HAP-1 (cell line): ENCODE measurements at regions not wholly inside any gene's neighbourhood (a gene's known extent, or its start where the extent isn't known, plus 50 kb on each side); places are given as distances from the start of the nearest gene placed in this dataset.
"Not testable (repeated sequence)": the region's sequence is repeated elsewhere in the genome, so short reads cannot be mapped to it uniquely, and the experiment has no call there.

ENCODE experiments used
- DNase-seq, 2 experiments: peaks; one replicate each; pipeline ENCODE4 v3.0.0-alpha.2; 2016 to 2020; ENCODE audit warnings: low spot score in 2 of 2
- H3K27me3 ChIP-seq: fragments of 250-450 bp; sonication (Bioruptor Pico); 2 replicates; pipeline ENCODE4 v1.5.1; 2020; ENCODE audit warnings: low read depth, mild to moderate bottlenecking, moderate library complexity
- H3K36me3 ChIP-seq: fragments of 250-450 bp; sonication (Bioruptor Pico); replicated peaks from 2 replicates; pipeline ENCODE4 v1.5.1; 2020; ENCODE audit warnings: mild to moderate bottlenecking
- H3K4me1 ChIP-seq: fragments of 250-450 bp; sonication (Bioruptor Pico); 2 replicates; pipeline ENCODE4 v1.5.1; 2020; ENCODE audit warnings: mild to moderate bottlenecking
- H3K4me3 ChIP-seq: fragments of 250-450 bp; sonication (Bioruptor Pico); 2 replicates; pipeline ENCODE4 v1.5.1; 2020; ENCODE audit warnings: mild to moderate bottlenecking, moderate library complexity
- H3K9me3 ChIP-seq: fragments of 250-450 bp; sonication (Bioruptor Pico); 2 replicates; pipeline ENCODE4 v1.5.1; 2020; ENCODE audit warnings: mild to moderate bottlenecking, moderate library complexity
- in situ Hi-C: fragments of 300-500 bp; cut with MboI; formaldehyde crosslinking; loops from 3 replicates; pipeline ENCODE4 v1.14.3; 2020; ENCODE audit warnings: low sequenced_read_pairs, inconsistent platforms, mixed read lengths

- DNase-seq: no peak
- H3K27me3 ChIP-seq: no peaks in the 10 kb centered on the region
- no peaks in the 10 kb centered on the region for H3K36me3 ChIP-seq
- no peak overlapping the region for H3K4me3 ChIP-seq
- in situ Hi-C loops: no loop called here
- H3K4me1 ChIP-seq: no peaks in the 10 kb centered on the region
- H3K9me3 ChIP-seq: no peaks in the 10 kb centered on the region
Observed at GRCh38 chrX:74090049-74090448, 213.9 kb upstream of the ZCCHC13 start.

DNA sequence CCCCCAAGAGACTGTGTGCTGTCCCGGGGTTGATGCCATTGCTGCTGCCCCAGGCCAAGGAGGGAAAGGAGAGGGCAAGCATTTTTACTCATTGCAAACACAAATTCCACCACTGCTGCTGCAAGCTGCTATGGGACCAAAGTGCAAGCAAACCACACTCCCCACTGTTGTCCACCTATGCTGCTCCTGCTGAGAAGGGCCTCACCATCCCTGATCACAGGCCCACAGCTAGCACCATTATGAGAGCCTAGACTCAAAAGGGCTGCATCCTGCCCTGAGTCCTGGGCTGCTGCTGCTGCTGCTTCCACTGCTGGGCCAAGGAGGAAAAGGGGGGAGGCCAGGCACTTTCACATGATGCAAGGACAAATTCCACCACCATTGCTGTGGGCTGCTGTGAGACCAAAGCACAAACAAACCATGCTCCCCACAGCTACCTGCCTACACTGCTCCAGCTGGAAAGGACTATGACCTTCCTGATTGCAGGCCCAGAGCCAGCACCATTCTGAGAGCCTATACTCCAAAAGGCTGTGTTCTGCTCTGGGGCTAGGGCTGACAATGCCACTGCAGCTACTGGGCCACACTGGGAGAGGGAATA lies 218.2 kb upstream of the ZCCHC13 start:
- Histone ChIP-seq H3K4me3 (no peak overlapping the region), H3K9me3 (no peaks in the 10 kb centered on the region), H3K36me3 (no peaks in the 10 kb centered on the region), H3K4me1 (peaks cover 3% of the 10 kb centered on the region; the same call in 1 of the 2 replicates), H3K27me3 (no peaks in the 10 kb centered on the region)
- DNase-seq: no peak
- in situ Hi-C loops: no loop called here

GRCh38 chrX:74080165-74080564 lies 223.8 kb upstream of the ZCCHC13 start:
- Histone ChIP-seq H3K4me3 (no peak overlapping the region), H3K9me3 (no peaks in the 10 kb centered on the region), H3K36me3 (no peaks in the 10 kb centered on the region), H3K4me1 (peaks cover 3% of the 10 kb centered on the region; the same call in 1 of the 2 replicates), H3K27me3 (no peaks in the 10 kb centered on the region)
- in situ Hi-C loops: no loop called here
- no peak for DNase-seq

- H3K36me3 ChIP-seq: no peaks in the 10 kb centered on the region
- H3K4me3 ChIP-seq: no peak overlapping the region
- no peaks in the 10 kb centered on the region for H3K27me3 ChIP-seq
- DNase-seq: no peak
- in situ Hi-C loops: no loop called here
- no peaks in the 10 kb centered on the region for H3K4me1 ChIP-seq
- H3K9me3 ChIP-seq: no peaks in the 10 kb centered on the region
Observed at GRCh38 chrX:74065831-74066390, 213.4 kb upstream of the XIST start.

DNA sequence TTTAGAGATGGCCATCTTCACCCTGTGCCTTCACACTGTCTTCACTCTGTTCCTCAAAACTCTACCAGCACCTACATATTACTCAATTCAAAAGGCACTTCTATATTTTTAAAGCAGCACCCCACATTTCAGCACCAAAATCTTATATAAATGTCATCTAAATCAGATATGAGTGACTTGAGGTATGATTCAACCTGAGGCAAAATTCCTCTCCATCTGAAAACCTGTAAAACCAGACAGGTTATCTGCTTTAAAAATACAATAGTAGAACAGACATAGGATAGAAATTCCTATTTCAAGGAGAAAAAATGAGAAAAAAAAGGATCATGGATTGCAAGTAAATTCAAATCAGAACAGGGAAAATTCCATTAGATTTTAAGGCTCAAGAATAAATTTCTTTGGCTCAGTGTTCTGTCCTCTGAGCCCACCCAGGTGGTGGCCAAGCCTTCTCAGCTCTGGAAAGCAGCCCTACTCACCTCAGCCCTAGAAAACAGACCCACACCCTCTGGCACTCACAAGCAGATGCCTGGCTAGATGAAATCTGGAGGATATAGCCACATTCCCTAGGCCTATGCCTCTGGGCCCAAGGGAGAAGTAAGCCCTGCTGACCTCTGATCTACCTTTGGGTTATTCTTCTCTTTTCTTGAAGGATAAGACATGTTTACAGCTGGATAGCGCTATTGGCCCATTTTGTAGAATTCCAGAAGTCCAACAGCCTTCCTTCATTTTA lies 211.1 kb upstream of the XIST start:
- Histone ChIP-seq H3K9me3 (no peaks in the 10 kb centered on the region), H3K4me1 (no peaks in the 10 kb centered on the region), H3K27me3 (no peaks in the 10 kb centered on the region), H3K36me3 (no peaks in the 10 kb centered on the region), H3K4me3 (no peak overlapping the region)
- no peak for DNase-seq
- in situ Hi-C loops: no loop called here

DNA sequence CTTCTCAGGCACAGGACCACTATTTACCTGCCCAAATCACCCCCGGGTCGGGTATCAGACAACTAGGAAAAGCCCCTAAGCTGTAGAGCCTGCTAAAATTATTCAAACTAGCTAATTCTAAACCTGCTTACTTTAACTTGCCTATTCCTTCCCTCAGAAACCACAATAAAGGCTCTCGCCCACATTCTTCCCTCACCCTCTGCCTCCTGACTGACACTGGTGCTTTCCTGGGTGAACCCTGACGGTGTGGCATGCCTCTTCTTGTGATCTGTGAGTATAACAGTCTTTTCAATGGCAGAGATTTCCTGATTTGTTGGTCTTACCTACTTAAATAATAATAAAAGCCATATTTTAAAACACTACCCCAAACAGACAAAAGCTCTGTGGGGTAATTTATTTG lies 209.4 kb upstream of the XIST start:
- Histone ChIP-seq H3K9me3 (no peaks in the 10 kb centered on the region), H3K4me3 (no peak overlapping the region), H3K27me3 (no peaks in the 10 kb centered on the region), H3K4me1 (no peaks in the 10 kb centered on the region), H3K36me3 (no peaks in the 10 kb centered on the region)
- no peak for DNase-seq
- in situ Hi-C loops: no loop called here

DNA sequence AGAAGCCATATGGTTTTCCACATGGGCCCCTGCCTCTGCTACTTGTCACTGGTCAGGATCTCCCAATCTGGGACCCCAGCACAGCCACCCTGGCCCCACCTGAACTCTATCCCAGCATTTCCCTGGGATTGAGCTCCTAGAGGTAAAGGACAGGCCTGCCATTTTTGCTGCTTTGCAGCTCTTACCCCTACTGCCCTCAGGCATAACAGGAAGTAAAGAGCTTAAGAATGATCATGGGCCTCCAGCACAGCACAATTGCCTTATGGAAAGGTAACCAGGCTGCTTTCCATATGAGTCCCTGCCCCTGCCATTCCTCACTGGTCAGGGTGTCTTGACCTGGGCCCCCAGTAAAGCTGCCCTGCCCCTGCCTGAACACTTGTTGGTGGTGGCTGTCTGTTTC lies 196.6 kb upstream of the XIST start:
- Histone ChIP-seq H3K27me3 (no peaks in the 10 kb centered on the region), H3K4me3 (no peak overlapping the region), H3K4me1 (no peaks in the 10 kb centered on the region), H3K9me3 (no peaks in the 10 kb centered on the region), H3K36me3 (no peaks in the 10 kb centered on the region)
- DNase-seq: no peak
- in situ Hi-C loops: no loop called here

GRCh38 chrX:74034066-74034465 lies 181.6 kb upstream of the XIST start:
- in situ Hi-C loops, DNase-seq, H3K36me3 ChIP-seq: not testable (repeated sequence)

DNA sequence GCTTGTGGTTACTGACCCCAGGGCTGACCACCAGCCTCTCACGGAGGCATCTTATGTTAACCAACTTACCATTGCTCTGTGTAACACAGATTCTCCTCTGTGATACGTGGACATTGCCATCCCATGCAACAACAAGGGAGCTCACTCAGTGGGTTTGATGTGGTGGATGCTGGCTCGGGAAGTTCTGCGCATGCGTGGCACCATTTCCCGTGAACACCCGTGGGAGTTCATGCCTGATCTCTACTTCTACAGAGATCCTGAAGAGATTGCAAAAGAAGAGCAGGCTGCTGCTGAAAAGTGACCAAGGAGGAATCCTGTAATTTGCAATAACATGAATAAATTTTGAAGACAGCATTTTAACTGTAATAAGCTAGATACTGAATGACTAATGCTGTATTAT lies 179.0 kb upstream of the XIST start:
- H3K4me1 ChIP-seq, in situ Hi-C loops, H3K27me3 ChIP-seq, H3K36me3 ChIP-seq, H3K4me3 ChIP-seq, H3K9me3 ChIP-seq, DNase-seq: not testable (repeated sequence)

More at GRCh38 chrX:74034066-74034465, 181.6 kb upstream of the XIST start:
- H3K27me3 ChIP-seq, H3K9me3 ChIP-seq, H3K4me1 ChIP-seq, H3K4me3 ChIP-seq: not testable (repeated sequence)

DNA sequence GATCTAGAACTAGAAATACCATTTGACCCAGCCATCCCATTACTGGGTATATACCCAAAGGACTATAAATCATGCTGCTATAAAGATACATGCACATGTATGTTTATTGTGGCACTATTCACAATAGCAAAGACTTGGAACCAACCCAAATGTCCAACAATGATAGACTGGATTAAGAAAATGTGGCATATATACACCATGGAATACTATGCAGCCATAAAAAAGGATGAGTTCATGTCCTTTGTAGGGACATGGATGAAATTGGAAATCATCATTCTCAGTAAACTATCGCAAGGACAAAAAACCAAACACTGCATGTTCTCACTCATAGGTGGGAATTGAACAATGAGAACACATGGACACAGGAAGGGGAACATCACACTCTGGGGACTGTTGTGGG lies 178.3 kb upstream of the XIST start:
- H3K27me3 ChIP-seq, H3K9me3 ChIP-seq, in situ Hi-C loops, H3K4me3 ChIP-seq, H3K36me3 ChIP-seq, DNase-seq, H3K4me1 ChIP-seq: not testable (repeated sequence)

DNA sequence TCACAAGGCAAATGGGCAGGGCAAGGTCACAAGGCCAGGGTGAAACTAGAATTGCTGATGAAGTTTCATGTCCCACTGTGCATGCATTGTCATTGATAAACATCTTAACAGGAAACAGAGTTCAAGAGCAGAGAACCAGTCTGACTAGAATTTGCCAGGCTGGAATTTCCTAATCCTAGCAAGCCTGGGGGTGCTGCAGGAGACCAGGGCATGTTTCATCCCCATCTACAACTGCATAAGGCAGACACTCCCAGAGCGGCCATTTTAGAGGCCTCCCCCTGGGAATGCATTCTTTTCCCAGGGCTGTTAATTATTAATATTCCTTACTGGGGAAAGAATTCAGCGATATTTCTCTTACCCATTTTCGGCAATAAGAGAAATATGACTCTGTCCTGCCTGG lies 172.6 kb upstream of the XIST start:
- H3K9me3 ChIP-seq, DNase-seq, H3K27me3 ChIP-seq, H3K4me1 ChIP-seq, in situ Hi-C loops, H3K4me3 ChIP-seq, H3K36me3 ChIP-seq: not testable (repeated sequence)

- no peaks in the 10 kb centered on the region for H3K9me3 ChIP-seq
- no peak for DNase-seq
- in situ Hi-C loops: no loop called here
- H3K4me3 ChIP-seq: no peak overlapping the region
- no peaks in the 10 kb centered on the region for H3K4me1 ChIP-seq
- H3K36me3 ChIP-seq: no peaks in the 10 kb centered on the region
- no peaks in the 10 kb centered on the region for H3K27me3 ChIP-seq
Observed at GRCh38 chrX:74023203-74023602, 170.7 kb upstream of the XIST start.

DNA sequence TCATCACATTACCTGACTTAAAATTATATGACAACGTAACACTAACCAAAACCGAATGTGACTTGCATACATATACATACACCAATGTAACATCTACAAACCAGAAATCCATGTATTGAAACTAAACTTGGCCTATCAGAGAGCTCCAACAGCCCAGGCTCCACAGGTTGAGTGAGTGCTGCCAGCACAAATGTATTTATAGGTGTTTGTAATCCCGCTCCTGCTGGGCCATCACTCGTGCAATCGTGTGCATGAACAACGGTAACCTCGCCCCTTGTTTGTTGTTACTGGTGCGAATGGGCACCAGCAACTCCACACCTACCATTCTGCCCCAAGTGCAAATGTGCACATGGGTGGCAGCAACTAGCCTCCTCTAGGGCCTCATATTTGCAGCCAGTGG lies 165.7 kb upstream of the XIST start:
- in situ Hi-C loops: loop anchor here (5.0 kb wide), 1 partner anchor 156 kb away; no protein-coding TSS in a partner anchor

GRCh38 chrX:74015379-74016019 lies 163.0 kb upstream of the XIST start:
- in situ Hi-C loops: loop anchor here (5.0 kb wide), 1 partner anchor 153 kb away; no protein-coding TSS in a partner anchor
- H3K4me3 ChIP-seq: no peak overlapping the region
- no peaks in the 10 kb centered on the region for H3K4me1 ChIP-seq
- H3K36me3 ChIP-seq: no peaks in the 10 kb centered on the region
- H3K27me3 ChIP-seq: no peaks in the 10 kb centered on the region
- DNase-seq: peak; percentile 73 to 82
- no peaks in the 10 kb centered on the region for H3K9me3 ChIP-seq

More for the DNA sequence above, 165.7 kb upstream of the XIST start:
- Histone ChIP-seq H3K27me3 (no peaks in the 10 kb centered on the region), H3K36me3 (no peaks in the 10 kb centered on the region), H3K4me1 (no peaks in the 10 kb centered on the region), H3K4me3 (no peak overlapping the region), H3K9me3 (no peaks in the 10 kb centered on the region)
- DNase-seq: no peak
